Testis (tissue), 2 donors: ENCODE measurements at regions not wholly inside any gene's neighbourhood (a gene's known extent, or its start where the extent isn't known, plus 50 kb on each side); places are given as distances from the start of the nearest gene placed in this dataset.

Experiments used
- DNase-seq: peaks from one replicate; pipeline ENCODE4 v3.0.0-alpha.2; 2019
- H3K27ac ChIP-seq, 2 donors: fragments of 200-600 bp; sonication (generic); one replicate each; pipeline ENCODE4 v1.5.1; 2019
- H3K27me3 ChIP-seq: fragments of 200-600 bp; sonication (generic); one replicate; pipeline ENCODE4 v1.5.1; 2019
- H3K36me3 ChIP-seq: fragments of 200-600 bp; sonication (generic); one replicate; pipeline ENCODE4 v1.5.1; 2017; ENCODE audit warnings: low read depth; ENCODE audit errors: missing control alignments
- H3K4me1 ChIP-seq: fragments of 200-600 bp; sonication (generic); one replicate; pipeline ENCODE4 v1.5.1; 2019
- H3K4me3 ChIP-seq, 2 donors: fragments of 200-600 bp; sonication (generic); one replicate each; pipeline ENCODE4 v1.5.1; 2017 to 2019
- H3K9me3 ChIP-seq: fragments of 200-600 bp; sonication (generic); one replicate; pipeline ENCODE4 v1.5.1; 2017
- POLR2A ChIP-seq: fragments of 450-650 bp; IDR thresholded peaks from one replicate; pipeline ENCODE4 v1.6.1; 2017; ENCODE audit warnings: antibody characterized with exemption, mild to moderate bottlenecking, moderate library complexity
- WGBS, 2 donors: methylation state at CpG; one replicate each; pipeline ENCODE4 v1.1.5; 2018; 5-methylcytosine and 5-hydroxymethylcytosine counted together
- intact Hi-C: fragments of 100-400 bp; cut with DNase I; formaldehyde crosslinking; loops from one replicate; pipeline ENCODE4 v1.15.1; 2023; ENCODE audit warnings: low total_unique reads
- TF ChIP-seq, protein P1 (sequence below), 3 experiments: fragments of 450-650 bp in 2 of 3; fragments of 200-600 bp in 1 of 3; sonication (generic) in 1 of 3; IDR thresholded peaks; one replicate each; pipeline ENCODE4 v1.5.1; 2016 to 2019; ENCODE audit warnings: antibody characterized with exemption in 3 of 3, mild to moderate bottlenecking in 2 of 3, moderate library complexity in 1 of 3

DNA sequence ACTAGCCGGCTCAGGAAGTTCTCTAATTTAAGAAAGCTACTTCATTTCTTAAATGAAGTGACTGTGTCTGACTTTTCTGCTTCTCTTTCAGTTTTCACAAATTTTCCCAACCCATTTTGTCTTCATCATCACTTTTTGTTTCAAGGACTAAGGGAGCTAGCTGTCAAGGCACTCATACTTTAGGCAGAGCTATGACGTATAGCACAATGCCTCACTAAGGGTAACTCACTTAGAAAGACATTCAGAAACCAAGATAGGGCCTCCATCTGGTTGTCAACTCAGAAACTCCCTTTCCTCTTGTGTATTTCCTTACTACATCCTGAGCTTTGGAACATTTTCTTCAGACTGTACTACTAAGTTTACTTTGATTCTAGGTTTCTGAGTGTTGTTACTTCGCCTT lies 397.9 kb downstream of the TOX3 start:
- no peaks in the 10 kb centered on the region for H3K9me3 ChIP-seq
- H3K4me3 ChIP-seq = no peak overlapping the region
- H3K27ac ChIP-seq = no peak overlapping the region
- 67 to 71% methylated on average over 3 of the region's 3 CpGs for WGBS, 2 donors
- no peaks in the 10 kb centered on the region for H3K27me3 ChIP-seq
- H3K4me1 ChIP-seq = no peaks in the 10 kb centered on the region
- no peak for DNase-seq
- intact Hi-C loops = no loop called here
- TF ChIP-seq POLR2A = no peak
- TF ChIP-seq, protein P1, sequence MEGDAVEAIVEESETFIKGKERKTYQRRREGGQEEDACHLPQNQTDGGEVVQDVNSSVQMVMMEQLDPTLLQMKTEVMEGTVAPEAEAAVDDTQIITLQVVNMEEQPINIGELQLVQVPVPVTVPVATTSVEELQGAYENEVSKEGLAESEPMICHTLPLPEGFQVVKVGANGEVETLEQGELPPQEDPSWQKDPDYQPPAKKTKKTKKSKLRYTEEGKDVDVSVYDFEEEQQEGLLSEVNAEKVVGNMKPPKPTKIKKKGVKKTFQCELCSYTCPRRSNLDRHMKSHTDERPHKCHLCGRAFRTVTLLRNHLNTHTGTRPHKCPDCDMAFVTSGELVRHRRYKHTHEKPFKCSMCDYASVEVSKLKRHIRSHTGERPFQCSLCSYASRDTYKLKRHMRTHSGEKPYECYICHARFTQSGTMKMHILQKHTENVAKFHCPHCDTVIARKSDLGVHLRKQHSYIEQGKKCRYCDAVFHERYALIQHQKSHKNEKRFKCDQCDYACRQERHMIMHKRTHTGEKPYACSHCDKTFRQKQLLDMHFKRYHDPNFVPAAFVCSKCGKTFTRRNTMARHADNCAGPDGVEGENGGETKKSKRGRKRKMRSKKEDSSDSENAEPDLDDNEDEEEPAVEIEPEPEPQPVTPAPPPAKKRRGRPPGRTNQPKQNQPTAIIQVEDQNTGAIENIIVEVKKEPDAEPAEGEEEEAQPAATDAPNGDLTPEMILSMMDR (IDR thresholded peaks at IDR 0.05) = no peak
- H3K36me3 ChIP-seq = no peaks in the 10 kb centered on the region

DNA sequence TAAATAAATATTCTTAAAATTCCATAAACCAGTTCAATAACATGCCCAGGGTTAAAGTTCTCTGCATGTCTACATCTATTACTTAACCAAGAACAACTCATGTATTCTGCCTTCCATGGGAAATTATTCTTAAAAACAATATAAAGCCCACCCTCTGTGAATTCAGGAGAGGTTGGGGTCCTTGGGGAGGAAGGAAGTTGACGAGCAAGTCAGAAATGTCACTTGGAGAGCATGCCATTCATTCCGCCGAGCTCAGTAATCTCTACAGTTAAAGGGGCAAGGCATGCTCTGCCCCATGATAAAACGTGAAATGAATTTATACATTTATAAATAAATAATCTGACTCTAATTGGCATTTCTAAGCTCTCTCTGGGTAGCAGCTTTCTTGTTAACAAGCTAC lies 405.1 kb downstream of the TOX3 start:
- no peaks in the 10 kb centered on the region for H3K36me3 ChIP-seq
- no peak overlapping the region for H3K27ac ChIP-seq
- TF ChIP-seq POLR2A = no peak
- TF ChIP-seq, protein P1 (IDR thresholded peaks at IDR 0.05) = no peak
- 37 to 43% methylated on average over 4 of the region's 4 CpGs for WGBS, 2 donors
- no peaks in the 10 kb centered on the region for H3K9me3 ChIP-seq
- intact Hi-C loops = no loop called here
- DNase-seq = no peak
- no peaks in the 10 kb centered on the region for H3K27me3 ChIP-seq
- H3K4me3 ChIP-seq = no peak overlapping the region
- H3K4me1 ChIP-seq = no peaks in the 10 kb centered on the region

DNA sequence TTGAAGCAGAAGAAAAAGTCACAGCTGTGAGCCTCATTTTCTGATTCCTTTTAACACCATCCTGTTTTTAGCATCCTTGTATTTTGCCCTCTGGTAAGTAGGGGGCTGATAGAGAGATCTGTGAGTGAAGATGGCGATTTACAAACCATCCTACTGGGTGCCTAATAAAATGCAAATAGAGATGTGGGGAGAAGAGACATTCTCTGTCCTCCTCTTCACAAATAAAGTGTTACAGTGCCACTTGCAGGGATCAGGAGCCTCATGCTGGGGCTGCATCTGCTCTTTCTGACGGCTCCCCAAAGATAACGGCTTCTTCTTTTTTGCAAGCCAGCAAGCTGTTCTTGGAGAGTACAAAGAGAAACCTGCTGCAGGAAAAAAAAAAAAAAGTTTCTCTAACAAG lies 418.6 kb downstream of the TOX3 start:
- TF ChIP-seq, protein P1 (IDR thresholded peaks at IDR 0.05) = no peak
- TF ChIP-seq POLR2A = no peak
- intact Hi-C loops = no loop called here
- Histone ChIP-seq H3K27me3 (no peaks in the 10 kb centered on the region), H3K27ac (no peak overlapping the region), H3K36me3 (no peaks in the 10 kb centered on the region), H3K4me1 (no peaks in the 10 kb centered on the region), H3K4me3 (no peak overlapping the region), H3K9me3 (no peaks in the 10 kb centered on the region)
- WGBS, 2 donors = 21 to 40% methylated on average over 3 of the region's 3 CpGs
- DNase-seq = no peak

DNA sequence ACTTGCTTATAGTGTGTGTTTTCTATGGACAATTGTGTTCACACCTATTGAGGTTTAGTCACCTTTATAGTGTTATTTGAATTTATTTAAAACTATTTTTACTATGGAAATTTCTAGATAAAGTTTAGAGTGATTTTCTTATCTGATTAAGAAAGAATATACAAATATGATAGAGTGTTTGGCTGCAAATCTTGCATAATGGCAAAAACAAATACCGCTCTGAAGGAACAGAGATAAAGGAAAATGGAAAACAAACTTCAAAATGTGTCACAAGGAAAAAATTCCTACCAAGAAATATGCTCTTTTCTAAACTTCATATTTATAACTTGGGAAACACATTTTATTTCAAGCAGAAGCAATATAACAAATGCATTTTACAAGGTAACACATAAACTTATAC lies 423.1 kb downstream of the TOX3 start:
- 85 to 89% methylated on average over 1 of the region's 1 CpG for WGBS, 2 donors
- TF ChIP-seq POLR2A = no peak
- TF ChIP-seq, protein P1 (IDR thresholded peaks at IDR 0.05) = no peak
- no peak for DNase-seq
- no peaks in the 10 kb centered on the region for H3K36me3 ChIP-seq
- H3K27me3 ChIP-seq = no peaks in the 10 kb centered on the region
- H3K27ac ChIP-seq = no peak overlapping the region
- H3K4me1 ChIP-seq = no peaks in the 10 kb centered on the region
- no peak overlapping the region for H3K4me3 ChIP-seq
- H3K9me3 ChIP-seq = no peaks in the 10 kb centered on the region
- intact Hi-C loops = no loop called here

DNA sequence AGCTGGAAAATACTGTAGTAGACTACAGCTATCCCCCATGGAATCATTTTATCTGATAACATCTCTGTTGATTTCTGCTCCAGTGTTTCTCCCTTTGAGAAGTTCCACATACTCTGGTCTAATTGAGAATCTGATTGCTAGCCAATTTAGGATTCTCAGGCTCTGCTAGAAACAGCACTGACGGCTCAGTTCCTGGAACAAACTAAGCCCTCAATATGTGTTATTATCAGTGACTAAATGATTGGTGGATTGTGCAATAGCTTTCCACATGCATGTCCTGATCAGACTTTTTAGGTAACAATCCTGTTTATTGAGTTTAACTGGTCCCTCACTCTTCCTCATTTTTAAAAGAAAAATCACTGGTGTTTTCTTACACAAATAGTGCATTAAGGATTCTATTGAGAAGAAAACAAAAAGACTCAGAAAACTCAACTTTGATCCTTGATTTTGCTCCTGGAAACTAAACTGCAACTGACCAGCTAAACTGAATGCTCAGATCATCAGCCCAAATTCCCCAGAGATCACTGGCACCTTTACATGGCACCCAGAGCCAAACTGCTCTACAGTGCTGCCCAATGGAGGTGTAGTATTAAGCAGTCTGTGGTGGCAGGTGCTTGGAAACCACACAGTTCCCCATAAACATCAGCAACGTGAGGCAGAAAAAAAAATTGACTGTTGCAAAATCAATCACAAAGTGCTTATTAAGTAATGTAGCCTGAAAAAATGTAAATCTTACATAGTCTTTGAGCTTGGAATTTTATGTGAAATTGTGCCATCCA lies 423.7 kb downstream of the TOX3 start:
- 66 to 68% methylated on average over 2 of the region's 2 CpGs for WGBS, 2 donors
- no peaks in the 10 kb centered on the region for H3K4me1 ChIP-seq
- intact Hi-C loops = no loop called here
- no peak overlapping the region for H3K27ac ChIP-seq
- no peaks in the 10 kb centered on the region for H3K27me3 ChIP-seq
- no peak for TF ChIP-seq POLR2A
- TF ChIP-seq, protein P1 (IDR thresholded peaks at IDR 0.05) = no peak
- no peak for DNase-seq
- no peaks in the 10 kb centered on the region for H3K36me3 ChIP-seq
- H3K9me3 ChIP-seq = no peaks in the 10 kb centered on the region
- no peak overlapping the region for H3K4me3 ChIP-seq
